ENCODE measurements at regions not wholly inside any gene's neighbourhood (a gene's known extent, or its start where the extent isn't known, plus 50 kb on each side); places are given as distances from the start of the nearest gene placed in this dataset.

DNA sequence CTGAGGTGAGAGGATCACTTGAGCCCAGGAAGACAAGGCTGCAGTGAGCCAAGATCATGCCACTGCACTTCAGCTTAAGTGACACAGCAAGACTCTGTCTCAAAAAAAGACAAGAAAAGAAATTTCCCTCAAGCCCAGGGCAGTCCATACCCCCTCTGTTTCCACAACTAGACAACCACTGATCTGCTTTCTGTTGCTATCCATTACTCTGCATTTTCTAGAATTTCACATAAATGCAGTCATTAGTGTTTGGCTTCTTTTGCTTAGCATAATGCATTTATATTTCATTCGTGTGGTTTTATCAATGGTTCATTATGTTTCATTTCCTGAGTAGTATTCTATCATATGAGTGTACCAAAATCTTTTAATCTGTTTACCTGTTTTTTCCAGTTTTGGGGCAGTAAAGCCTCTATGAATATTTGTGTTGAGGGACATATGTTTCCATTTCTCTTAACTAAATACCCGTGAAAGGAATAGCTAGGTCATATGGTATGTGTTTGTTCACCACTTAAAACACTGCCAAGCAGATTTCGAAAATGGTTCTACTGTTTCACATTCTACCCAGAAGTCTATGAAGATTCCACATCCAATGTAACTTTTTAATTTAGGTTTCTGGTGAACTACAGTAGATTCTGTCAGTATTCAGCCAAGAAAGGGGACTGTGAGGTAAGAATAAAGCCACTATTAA lies 271.8 kb downstream of the ZNF608 start:
- TF ChIP-seq, protein P1, sequence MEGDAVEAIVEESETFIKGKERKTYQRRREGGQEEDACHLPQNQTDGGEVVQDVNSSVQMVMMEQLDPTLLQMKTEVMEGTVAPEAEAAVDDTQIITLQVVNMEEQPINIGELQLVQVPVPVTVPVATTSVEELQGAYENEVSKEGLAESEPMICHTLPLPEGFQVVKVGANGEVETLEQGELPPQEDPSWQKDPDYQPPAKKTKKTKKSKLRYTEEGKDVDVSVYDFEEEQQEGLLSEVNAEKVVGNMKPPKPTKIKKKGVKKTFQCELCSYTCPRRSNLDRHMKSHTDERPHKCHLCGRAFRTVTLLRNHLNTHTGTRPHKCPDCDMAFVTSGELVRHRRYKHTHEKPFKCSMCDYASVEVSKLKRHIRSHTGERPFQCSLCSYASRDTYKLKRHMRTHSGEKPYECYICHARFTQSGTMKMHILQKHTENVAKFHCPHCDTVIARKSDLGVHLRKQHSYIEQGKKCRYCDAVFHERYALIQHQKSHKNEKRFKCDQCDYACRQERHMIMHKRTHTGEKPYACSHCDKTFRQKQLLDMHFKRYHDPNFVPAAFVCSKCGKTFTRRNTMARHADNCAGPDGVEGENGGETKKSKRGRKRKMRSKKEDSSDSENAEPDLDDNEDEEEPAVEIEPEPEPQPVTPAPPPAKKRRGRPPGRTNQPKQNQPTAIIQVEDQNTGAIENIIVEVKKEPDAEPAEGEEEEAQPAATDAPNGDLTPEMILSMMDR (IDR thresholded peaks at IDR 0.05), result no peak
- no peak for TF ChIP-seq POLR2A (IDR thresholded peaks at IDR 0.05)
